Mesendoderm (in vitro differentiated cells): ENCODE measurements at regions not wholly inside any gene's neighbourhood (a gene's known extent, or its start where the extent isn't known, plus 50 kb on each side); places are given as distances from the start of the nearest gene placed in this dataset.

Experiments used
- DNase-seq: peaks from one replicate; pipeline ENCODE4 v3.0.0; 2013
- H2AK5ac ChIP-seq: 2 replicates; pipeline ENCODE4 v1.6.1; 2013; ENCODE audit warnings: low read length, inconsistent platforms
- H2BK120ac ChIP-seq: 2 replicates; pipeline ENCODE4 v1.6.1; 2013; ENCODE audit warnings: low read depth, mild to moderate bottlenecking, low read length, moderate library complexity, mixed read lengths
- H2BK15ac ChIP-seq: replicated peaks from 2 replicates; pipeline ENCODE4 v1.6.1; 2013; ENCODE audit warnings: low read depth, mild to moderate bottlenecking, moderate library complexity
- H2BK5ac ChIP-seq: 2 replicates; pipeline ENCODE4 v1.6.1; 2013; ENCODE audit warnings: low read length, inconsistent platforms
- H3K18ac ChIP-seq: 2 replicates; pipeline ENCODE4 v1.6.1; 2013; ENCODE audit warnings: mild to moderate bottlenecking, low read length, mixed read lengths
- H3K23ac ChIP-seq: one replicate; pipeline ENCODE4 v1.6.1; 2013; ENCODE audit warnings: low read length
- H3K27ac ChIP-seq: 2 replicates; pipeline ENCODE4 v1.5.1; 2013; ENCODE audit warnings: low read depth, mild to moderate bottlenecking, inconsistent platforms, low read length, moderate library complexity
- H3K27me3 ChIP-seq: 2 replicates; pipeline ENCODE4 v1.6.1; 2013; ENCODE audit warnings: low read length, control low read depth, mild to moderate bottlenecking, inconsistent platforms; ENCODE audit not compliant: insufficient read depth, poor library complexity
- H3K36me3 ChIP-seq: 2 replicates; pipeline ENCODE4 v1.6.1; 2013; ENCODE audit warnings: low read length, inconsistent platforms; ENCODE audit not compliant: control insufficient read depth, insufficient read depth
- H3K4ac ChIP-seq: one replicate; pipeline ENCODE4 v1.6.1; 2013; ENCODE audit warnings: low read depth, mild to moderate bottlenecking, low read length, moderate library complexity
- H3K4me1 ChIP-seq: 2 replicates; pipeline ENCODE4 v1.6.1; 2013; ENCODE audit warnings: low read depth, low read length, inconsistent platforms; ENCODE audit not compliant: control insufficient read depth
- H3K4me2 ChIP-seq: 2 replicates; pipeline ENCODE4 v1.6.1; 2013; ENCODE audit warnings: low read length
- H3K4me3 ChIP-seq: 2 replicates; pipeline ENCODE4 v1.5.1; 2013; ENCODE audit warnings: mild to moderate bottlenecking, low read length
- H3K56ac ChIP-seq: one replicate; pipeline ENCODE4 v1.6.1; 2013; ENCODE audit warnings: low read length
- H3K79me1 ChIP-seq: 2 replicates; pipeline ENCODE4 v1.6.1; 2013; ENCODE audit warnings: low read length, inconsistent platforms
- H3K79me2 ChIP-seq: 2 replicates; pipeline ENCODE4 v1.6.1; 2013; ENCODE audit warnings: mild to moderate bottlenecking, low read length; ENCODE audit not compliant: control insufficient read depth, insufficient read depth
- H3K9ac ChIP-seq: 2 replicates; pipeline ENCODE4 v1.6.1; 2013; ENCODE audit warnings: low read length, inconsistent platforms
- H4K5ac ChIP-seq: one replicate; pipeline ENCODE4 v1.6.1; 2013; ENCODE audit warnings: low read length
- H4K8ac ChIP-seq: one replicate; pipeline ENCODE4 v1.6.1; 2013; ENCODE audit warnings: low read depth, mild to moderate bottlenecking, control low read depth, low read length, moderate library complexity
- WGBS: extraction: QIAGEN DNeasy Blood & Tissue Kit; methylation state at CpG from one replicate; pipeline ENCODE4 v1.1.7; 2013; ENCODE audit warnings: low lambda C conversion rate, missing lambda C conversion rate; ENCODE audit not compliant: insufficient coverage; ENCODE audit errors: extremely low coverage; 5-methylcytosine and 5-hydroxymethylcytosine counted together

DNA sequence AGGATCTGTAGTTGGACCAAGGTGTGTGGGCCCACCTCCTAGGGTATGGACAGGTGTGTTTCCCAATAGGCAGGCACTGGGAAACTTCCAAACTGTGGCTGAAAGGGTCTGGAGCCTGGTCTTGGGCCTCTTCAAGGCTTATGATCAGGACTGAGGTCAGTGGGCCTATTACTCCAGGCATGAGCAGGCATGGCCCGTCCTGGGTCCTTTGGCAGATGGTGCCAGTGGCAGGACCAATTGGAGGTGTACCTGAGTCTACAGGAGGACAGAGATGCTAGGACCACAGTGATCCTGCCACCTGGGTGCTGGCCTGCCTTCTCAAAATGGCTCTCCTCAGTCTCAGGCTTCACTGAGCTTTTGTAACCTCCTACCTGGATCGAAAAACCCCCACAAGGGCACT is 95.4 kb downstream of the RAB18 start:
- no peak overlapping the region for H3K4me3 ChIP-seq
- H3K27me3 ChIP-seq = no peaks in the 10 kb centered on the region

DNA sequence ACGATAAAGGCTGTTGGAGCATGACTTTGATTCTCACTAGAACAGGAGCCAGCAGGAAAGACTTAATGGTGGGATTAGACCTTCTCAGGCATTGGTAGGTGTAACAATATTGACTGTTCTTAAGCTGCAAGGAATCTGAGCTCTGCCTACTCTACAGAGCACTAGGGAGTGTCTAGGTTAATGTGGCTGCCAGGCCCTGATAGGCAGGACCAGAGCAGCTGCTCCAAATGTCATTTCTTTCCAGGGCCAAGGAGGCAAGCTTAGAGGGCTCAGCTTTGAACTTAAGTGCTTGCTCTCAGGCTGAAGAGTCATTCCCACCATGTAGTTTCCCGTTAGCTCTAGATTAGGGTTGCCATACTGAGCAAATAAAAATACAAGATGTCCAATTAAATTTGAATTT is 96.8 kb downstream of the RAB18 start:
- H3K79me1 ChIP-seq = no peaks in the 10 kb centered on the region
- no peak overlapping the region for H2AK5ac ChIP-seq
- H3K9ac ChIP-seq = no peak overlapping the region
- H2BK5ac ChIP-seq = no peak overlapping the region
- no peak overlapping the region for H4K5ac ChIP-seq
- no peak overlapping the region for H3K4me3 ChIP-seq
- DNase-seq = no peak
- no peak overlapping the region for H2BK120ac ChIP-seq
- no peak overlapping the region for H3K4ac ChIP-seq
- H3K4me2 ChIP-seq = no peak overlapping the region
- no peak overlapping the region for H3K18ac ChIP-seq
- H3K27ac ChIP-seq = no peak overlapping the region
- H2BK15ac ChIP-seq = no peak overlapping the region
- no peaks in the 10 kb centered on the region for H3K27me3 ChIP-seq
- no peaks in the 10 kb centered on the region for H3K36me3 ChIP-seq
- H4K8ac ChIP-seq = no peak overlapping the region
- H3K56ac ChIP-seq = no peak overlapping the region
- H3K4me1 ChIP-seq = no peaks in the 10 kb centered on the region
- H3K23ac ChIP-seq = no peak overlapping the region
- no CpG with 5 or more reads among the region's 2 CpGs for WGBS
- H3K79me2 ChIP-seq = no peaks in the 10 kb centered on the region

More for the DNA sequence above, 95.4 kb downstream of the RAB18 start:
- Histone ChIP-seq H2BK15ac (no peak overlapping the region), H4K5ac (no peak overlapping the region), H3K79me1 (no peaks in the 10 kb centered on the region), H3K56ac (no peak overlapping the region), H3K18ac (no peak overlapping the region), H3K79me2 (no peaks in the 10 kb centered on the region), H3K9ac (no peak overlapping the region), H3K27ac (no peak overlapping the region), H3K36me3 (no peaks in the 10 kb centered on the region), H3K4me1 (no peaks in the 10 kb centered on the region), H2BK120ac (no peak overlapping the region), H3K4ac (no peak overlapping the region), H3K4me2 (no peak overlapping the region), H2AK5ac (no peak overlapping the region), H3K23ac (no peak overlapping the region), H2BK5ac (no peak overlapping the region), H4K8ac (no peak overlapping the region)
- WGBS = no CpG with 5 or more reads among the region's 2 CpGs
- no peak for DNase-seq

DNA sequence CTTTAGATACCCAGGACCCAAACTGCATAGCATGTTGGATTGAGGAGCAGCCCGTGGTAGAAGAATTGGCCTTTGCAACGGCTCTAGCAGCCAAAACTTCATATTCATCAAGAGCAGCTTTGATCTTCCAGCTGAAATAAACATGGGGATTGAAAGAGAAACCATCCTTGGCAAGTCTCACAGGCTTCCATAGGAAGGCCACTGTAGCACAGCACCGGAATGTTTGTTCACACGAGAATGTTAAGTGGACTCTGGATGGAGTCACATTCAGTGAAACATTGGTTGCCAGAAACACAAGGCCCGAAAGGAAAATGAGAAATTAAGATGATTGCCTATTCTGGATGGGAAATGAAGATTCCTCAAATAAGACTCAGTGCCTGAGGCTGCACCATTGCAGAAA is 97.4 kb downstream of the RAB18 start:
- Histone ChIP-seq H2BK5ac (no peak overlapping the region), H3K27ac (no peak overlapping the region), H2AK5ac (no peak overlapping the region), H3K27me3 (no peaks in the 10 kb centered on the region), H3K56ac (no peak overlapping the region), H3K4ac (no peak overlapping the region), H3K9ac (no peak overlapping the region), H3K18ac (no peak overlapping the region), H3K4me3 (no peak overlapping the region), H2BK120ac (no peak overlapping the region), H3K23ac (no peak overlapping the region), H3K79me2 (no peaks in the 10 kb centered on the region), H3K79me1 (no peaks in the 10 kb centered on the region), H4K5ac (no peak overlapping the region), H3K4me1 (no peaks in the 10 kb centered on the region), H3K4me2 (no peak overlapping the region), H3K36me3 (no peaks in the 10 kb centered on the region), H2BK15ac (no peak overlapping the region), H4K8ac (no peak overlapping the region)
- no peak for DNase-seq
- WGBS = no CpG with 5 or more reads among the region's 5 CpGs

DNA sequence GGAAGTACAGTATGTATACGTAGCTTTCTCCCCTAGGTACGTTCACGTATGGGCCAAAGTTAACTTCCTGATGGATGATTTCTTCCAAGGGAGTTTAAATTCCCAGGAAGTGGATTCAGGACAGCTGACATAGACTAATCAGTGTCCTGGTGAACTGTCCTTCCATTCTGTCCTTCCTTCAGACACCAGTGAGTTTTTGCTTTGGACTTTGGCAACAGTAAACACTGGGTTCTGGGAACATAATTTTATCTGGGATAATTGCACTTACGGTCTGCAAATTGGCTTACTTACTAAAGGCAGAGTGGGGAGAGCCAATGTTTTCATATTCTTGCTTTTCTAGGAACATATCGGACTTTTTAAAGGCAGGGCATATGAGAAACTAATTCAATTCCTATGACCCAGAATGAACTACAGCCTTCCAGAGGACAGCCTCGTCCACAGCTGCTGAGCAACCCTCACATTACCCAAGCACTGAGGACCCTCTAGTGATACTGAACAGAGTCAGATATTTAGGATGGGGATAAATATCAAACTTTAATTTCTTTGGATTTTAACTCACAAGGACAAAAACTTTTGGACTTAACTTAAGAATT is 97.9 kb downstream of the RAB18 start:
- no peaks in the 10 kb centered on the region for H3K36me3 ChIP-seq
- no peak for DNase-seq
- H3K79me2 ChIP-seq = no peaks in the 10 kb centered on the region
- H2BK120ac ChIP-seq = no peak overlapping the region
- H4K5ac ChIP-seq = no peak overlapping the region
- H3K4me2 ChIP-seq = no peak overlapping the region
- H2BK5ac ChIP-seq = no peak overlapping the region
- no peak overlapping the region for H3K4me3 ChIP-seq
- no peaks in the 10 kb centered on the region for H3K27me3 ChIP-seq
- H3K23ac ChIP-seq = no peak overlapping the region
- H3K18ac ChIP-seq = no peak overlapping the region
- H3K27ac ChIP-seq = no peak overlapping the region
- no peak overlapping the region for H2AK5ac ChIP-seq
- no peak overlapping the region for H3K4ac ChIP-seq
- WGBS = no CpG with 5 or more reads among the region's 6 CpGs
- H3K79me1 ChIP-seq = no peaks in the 10 kb centered on the region
- no peak overlapping the region for H3K56ac ChIP-seq
- H2BK15ac ChIP-seq = no peak overlapping the region
- H3K9ac ChIP-seq = no peak overlapping the region
- H3K4me1 ChIP-seq = no peaks in the 10 kb centered on the region
- no peak overlapping the region for H4K8ac ChIP-seq

DNA sequence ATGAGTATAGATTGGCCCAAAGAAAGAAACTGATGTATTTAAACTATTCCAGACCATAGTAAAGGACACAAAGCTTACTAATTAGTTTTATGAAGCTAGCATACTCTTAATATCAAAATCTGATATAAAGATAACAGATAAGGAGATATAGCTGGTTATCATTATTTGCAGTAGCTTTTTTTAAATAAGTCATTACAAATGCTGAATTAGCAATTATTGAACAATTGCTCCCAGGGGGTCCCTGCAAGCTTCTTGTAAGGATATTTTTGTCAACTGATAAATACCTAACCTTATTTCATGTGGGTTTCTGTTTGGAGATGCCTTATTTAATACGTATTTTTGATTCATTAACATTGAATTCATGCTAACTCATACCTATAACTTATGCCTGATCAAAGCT is 99.0 kb downstream of the RAB18 start:
- DNase-seq = no peak
- Histone ChIP-seq H3K27me3 (peaks cover 2% of the 10 kb centered on the region), H2BK120ac (no peak overlapping the region), H3K36me3 (no peaks in the 10 kb centered on the region), H4K5ac (no peak overlapping the region), H3K23ac (no peak overlapping the region), H3K4me2 (no peak overlapping the region), H3K56ac (no peak overlapping the region), H4K8ac (no peak overlapping the region), H2BK5ac (no peak overlapping the region), H3K79me1 (no peaks in the 10 kb centered on the region), H3K27ac (no peak overlapping the region), H3K4me3 (no peak overlapping the region), H3K79me2 (no peaks in the 10 kb centered on the region), H3K4me1 (no peaks in the 10 kb centered on the region), H3K9ac (no peak overlapping the region), H3K4ac (no peak overlapping the region), H2AK5ac (no peak overlapping the region), H3K18ac (no peak overlapping the region), H2BK15ac (no peak overlapping the region)
- no CpG with 5 or more reads among the region's 1 CpG for WGBS

DNA sequence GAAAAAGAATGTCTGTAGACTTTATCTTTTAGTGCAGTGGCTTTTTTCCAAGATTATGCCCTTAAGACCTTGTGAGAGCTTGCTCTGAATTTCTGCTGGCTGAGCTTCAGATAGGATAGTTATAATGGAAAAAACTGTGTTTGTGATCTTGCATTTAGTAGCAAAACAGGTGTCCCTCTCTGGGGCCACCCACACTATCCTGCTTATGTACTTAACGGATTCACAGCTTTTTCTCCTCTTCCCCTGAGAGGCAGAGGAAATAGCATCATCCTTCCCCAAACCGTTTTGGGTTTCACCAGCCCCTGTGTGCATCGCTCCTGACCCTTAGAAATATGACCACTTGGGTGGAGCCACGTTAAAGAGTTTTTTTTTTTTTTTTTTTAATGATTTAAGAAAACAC is 101.2 kb downstream of the RAB18 start:
- H3K27ac ChIP-seq = no peak overlapping the region
- H3K23ac ChIP-seq = no peak overlapping the region
- no peak overlapping the region for H2AK5ac ChIP-seq
- H2BK120ac ChIP-seq = no peak overlapping the region
- H2BK15ac ChIP-seq = no peak overlapping the region
- no peak overlapping the region for H3K18ac ChIP-seq
- peaks cover 2% of the 10 kb centered on the region for H3K27me3 ChIP-seq
- no peak overlapping the region for H4K8ac ChIP-seq
- H3K9ac ChIP-seq = no peak overlapping the region
- no peak overlapping the region for H2BK5ac ChIP-seq
- H3K79me1 ChIP-seq = no peaks in the 10 kb centered on the region
- no peaks in the 10 kb centered on the region for H3K4me1 ChIP-seq
- H3K4me2 ChIP-seq = no peak overlapping the region
- no peak overlapping the region for H3K56ac ChIP-seq
- H3K4ac ChIP-seq = no peak overlapping the region
- H4K5ac ChIP-seq = no peak overlapping the region
- no peaks in the 10 kb centered on the region for H3K79me2 ChIP-seq
- DNase-seq = no peak
- no peak overlapping the region for H3K4me3 ChIP-seq
- no peaks in the 10 kb centered on the region for H3K36me3 ChIP-seq
- WGBS = no CpG with 5 or more reads among the region's 4 CpGs
